GM12864 (cell line): ENCODE measurements at regions not wholly inside any gene's neighbourhood (a gene's known extent, or its start where the extent isn't known, plus 50 kb on each side); places are given as distances from the start of the nearest gene placed in this dataset.

ENCODE experiments used
- DNase-seq: peaks from one replicate; pipeline ENCODE4 v3.0.0-alpha.2; 2011; ENCODE audit warnings: low read depth
- H3K4me3 ChIP-seq: 2 replicates; pipeline ENCODE4 v1.5.1; 2011; ENCODE audit warnings: mild to moderate bottlenecking, low read depth, low read length, control low read depth
- CTCF ChIP-seq: IDR thresholded peaks from 2 replicates; pipeline ENCODE4 v1.5.1; 2011; ENCODE audit warnings: low read depth, mild to moderate bottlenecking, moderate library complexity, low read length, control low read depth, inconsistent platforms; ENCODE audit errors: missing control alignments

GRCh38 chr2:66849153-66849755 is 414.3 kb downstream of the MEIS1 start:
- TF ChIP-seq CTCF, result no peak
- no peak overlapping the region for H3K4me3 ChIP-seq
- no peak for DNase-seq

- H3K4me3 ChIP-seq, result no peak overlapping the region
- no peak for TF ChIP-seq CTCF
- no peak for DNase-seq
These were observed 415.5 kb downstream of the MEIS1 start for GRCh38 chr2:66850376-66850775.

- DNase-seq, result no peak
- no peak for TF ChIP-seq CTCF
- H3K4me3 ChIP-seq, result no peak overlapping the region
These were observed 416.5 kb downstream of the MEIS1 start for GRCh38 chr2:66851449-66851872.

GRCh38 chr2:66852953-66853352 is 418.0 kb downstream of the MEIS1 start:
- no peak for DNase-seq
- no peak overlapping the region for H3K4me3 ChIP-seq
- no peak for TF ChIP-seq CTCF

- no peak for TF ChIP-seq CTCF
- no peak for DNase-seq
- H3K4me3 ChIP-seq, result no peak overlapping the region
These were observed 418.7 kb downstream of the MEIS1 start for GRCh38 chr2:66853585-66853984.

GRCh38 chr2:66854298-66854697 is 419.4 kb downstream of the MEIS1 start:
- DNase-seq, result no peak
- H3K4me3 ChIP-seq, result no peak overlapping the region
- TF ChIP-seq CTCF, result no peak
